SW 1271 (cell line): ENCODE measurements at regions not wholly inside any gene's neighbourhood (a gene's known extent, or its start where the extent isn't known, plus 50 kb on each side); places are given as distances from the start of the nearest gene placed in this dataset.
"Not testable (repeated sequence)": the region's sequence is repeated elsewhere in the genome, so short reads cannot be mapped to it uniquely, and the experiment has no call there.

ENCODE experiments used
- DNase-seq, 2 experiments: peaks; one replicate each; lab custom pipeline; 2025; lab: John Stamatoyannopoulos, UW

DNA sequence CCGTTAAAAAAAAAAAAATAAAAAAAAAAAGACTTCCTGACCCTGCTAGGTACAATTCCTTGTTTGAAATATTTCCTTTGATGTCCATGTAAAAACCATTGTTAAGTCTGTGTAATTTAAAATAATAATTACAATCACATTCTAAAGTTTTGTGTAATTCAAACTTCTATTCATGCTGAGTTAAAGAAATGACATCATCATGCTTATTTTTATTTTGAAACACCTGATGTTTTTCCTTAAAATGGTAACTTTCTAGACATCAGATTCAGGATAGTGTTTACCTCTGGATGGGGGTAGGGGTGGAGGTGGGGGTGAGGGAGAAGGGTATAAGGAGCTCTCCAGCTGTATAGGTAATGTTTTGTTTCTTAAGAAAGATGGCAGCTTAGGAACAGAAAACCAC is 92.8 kb downstream of the ADCYAP1 start:
- DNase-seq = no peak

GRCh38 chr18:998936-999335 is 94.3 kb downstream of the ADCYAP1 start:
- DNase-seq = no peak

DNA sequence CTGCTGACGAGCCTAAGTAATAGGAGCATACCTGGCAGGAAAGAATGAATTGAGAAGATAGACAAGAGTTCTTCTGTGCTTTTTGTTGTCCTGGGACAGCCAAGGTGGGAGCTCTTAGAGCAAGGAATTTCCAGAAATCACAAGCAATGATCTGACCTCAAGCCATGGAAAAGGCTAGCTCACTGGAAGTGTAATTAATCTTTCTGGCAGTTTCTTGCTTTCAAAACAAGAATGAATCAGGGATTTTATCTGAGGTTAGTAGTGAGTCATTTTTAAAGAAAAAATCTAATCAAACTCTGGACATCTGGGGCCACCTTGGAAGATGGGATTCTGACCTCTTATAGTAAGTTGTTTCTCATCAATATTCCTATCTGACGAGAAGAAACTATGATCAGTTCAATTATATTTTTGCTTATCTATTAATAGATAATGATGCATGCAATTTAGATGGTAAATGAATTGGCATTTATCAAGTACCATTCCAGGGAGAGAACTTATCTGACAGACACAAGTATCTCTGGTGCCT is 98.0 kb downstream of the ADCYAP1 start:
- DNase-seq = no peak

- no peak for DNase-seq
Measured at GRCh38 chr18:1003499-1003898, 98.8 kb downstream of the ADCYAP1 start.

DNA sequence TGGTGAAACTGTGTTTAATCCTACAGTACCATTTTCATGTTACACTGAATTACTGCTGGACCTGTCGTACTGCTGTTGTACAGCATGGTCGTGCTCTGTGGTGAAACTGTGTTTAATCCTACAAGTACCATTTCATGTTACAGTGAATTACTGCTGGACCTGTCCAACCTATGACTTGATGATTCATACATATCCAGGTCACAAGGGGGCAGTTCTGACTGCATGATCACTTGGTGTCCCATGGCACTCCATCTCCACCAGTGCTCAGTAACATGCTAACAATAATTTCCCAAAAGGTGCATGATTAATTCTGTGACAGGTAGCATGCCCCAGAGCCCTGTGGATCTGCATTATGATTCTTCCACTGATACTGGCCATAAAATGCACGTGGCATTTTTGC is 101.6 kb downstream of the ADCYAP1 start:
- DNase-seq = no peak

GRCh38 chr18:1006965-1007364 is 102.3 kb downstream of the ADCYAP1 start:
- no peak for DNase-seq

GRCh38 chr18:1011349-1011748 is 106.7 kb downstream of the ADCYAP1 start:
- DNase-seq = no peak

DNA sequence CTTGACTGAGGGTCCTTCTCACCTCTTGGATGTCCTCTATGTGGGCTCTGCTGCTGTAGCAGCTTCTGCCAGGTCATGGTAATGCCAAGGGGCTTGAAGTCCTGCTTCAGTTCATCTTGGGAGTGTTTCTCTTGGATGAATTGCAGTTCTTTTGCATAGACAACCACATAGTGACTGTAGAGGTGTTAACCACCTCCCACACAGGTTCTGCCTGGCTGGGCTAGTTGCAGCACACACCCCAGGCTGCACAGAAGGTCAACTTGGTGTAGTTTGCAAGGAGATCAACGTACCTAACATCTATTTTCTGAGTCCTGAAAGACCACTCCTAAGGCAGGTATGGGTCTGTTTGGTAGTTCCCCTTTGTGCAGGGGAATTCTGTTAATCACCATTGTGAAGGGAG is 108.1 kb downstream of the ADCYAP1 start:
- DNase-seq = no peak

GRCh38 chr18:1013951-1014350 is 109.3 kb downstream of the ADCYAP1 start:
- no peak for DNase-seq

DNA sequence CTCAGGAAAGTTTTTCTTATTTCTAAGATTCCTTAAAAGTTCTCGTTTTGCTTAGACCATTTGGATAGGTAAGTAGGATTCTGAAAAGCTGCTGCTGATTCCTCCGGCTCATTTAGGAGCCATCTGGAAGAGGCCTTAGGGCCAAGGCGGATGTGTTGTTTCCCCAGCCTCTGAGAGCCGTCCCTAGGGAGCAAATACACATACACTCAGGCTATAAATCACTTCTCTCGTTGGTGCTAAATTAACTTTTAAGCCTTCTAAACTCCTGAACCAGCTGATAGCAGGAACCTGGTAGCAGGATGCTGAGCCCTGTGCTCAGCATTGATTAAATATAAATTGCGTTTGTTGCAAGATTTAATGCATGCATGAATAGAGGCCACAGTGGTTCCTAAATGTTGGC is 109.8 kb downstream of the ADCYAP1 start:
- no peak for DNase-seq

DNA sequence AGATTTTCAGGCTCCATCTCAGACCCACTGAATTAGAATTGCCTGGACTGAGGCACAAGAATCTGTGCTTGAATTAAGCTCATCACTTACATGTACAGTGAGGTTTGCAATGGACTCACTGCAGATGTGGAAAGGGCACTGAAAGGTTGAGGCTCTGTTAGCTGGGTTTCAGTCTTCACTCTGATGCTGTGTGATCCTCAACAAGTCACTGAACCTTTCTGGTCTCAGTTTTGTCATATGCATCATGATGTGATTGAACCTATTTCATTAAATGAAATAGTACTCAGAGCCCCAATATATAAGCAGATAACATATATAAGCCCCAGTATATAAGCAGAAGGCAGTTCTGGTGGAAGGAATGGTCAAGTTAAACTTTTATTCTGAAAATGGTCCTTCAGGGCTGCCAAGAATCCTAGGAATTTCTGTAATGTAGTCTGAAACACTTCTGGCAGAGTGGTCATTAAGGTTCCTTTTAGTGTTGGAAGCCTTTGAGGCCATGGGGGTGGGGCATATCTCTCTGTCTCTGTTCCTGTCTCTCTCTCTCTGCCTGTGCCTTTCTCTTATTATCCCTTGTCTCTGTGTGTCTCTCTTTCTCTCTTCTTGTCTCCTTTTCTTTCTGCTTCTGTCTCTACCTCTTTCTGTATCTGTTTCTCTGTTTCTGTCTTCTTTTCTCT is 110.4 kb downstream of the ADCYAP1 start:
- no peak for DNase-seq

- no peak for DNase-seq
Measured at GRCh38 chr18:1015777-1016176, 111.1 kb downstream of the ADCYAP1 start.

DNA sequence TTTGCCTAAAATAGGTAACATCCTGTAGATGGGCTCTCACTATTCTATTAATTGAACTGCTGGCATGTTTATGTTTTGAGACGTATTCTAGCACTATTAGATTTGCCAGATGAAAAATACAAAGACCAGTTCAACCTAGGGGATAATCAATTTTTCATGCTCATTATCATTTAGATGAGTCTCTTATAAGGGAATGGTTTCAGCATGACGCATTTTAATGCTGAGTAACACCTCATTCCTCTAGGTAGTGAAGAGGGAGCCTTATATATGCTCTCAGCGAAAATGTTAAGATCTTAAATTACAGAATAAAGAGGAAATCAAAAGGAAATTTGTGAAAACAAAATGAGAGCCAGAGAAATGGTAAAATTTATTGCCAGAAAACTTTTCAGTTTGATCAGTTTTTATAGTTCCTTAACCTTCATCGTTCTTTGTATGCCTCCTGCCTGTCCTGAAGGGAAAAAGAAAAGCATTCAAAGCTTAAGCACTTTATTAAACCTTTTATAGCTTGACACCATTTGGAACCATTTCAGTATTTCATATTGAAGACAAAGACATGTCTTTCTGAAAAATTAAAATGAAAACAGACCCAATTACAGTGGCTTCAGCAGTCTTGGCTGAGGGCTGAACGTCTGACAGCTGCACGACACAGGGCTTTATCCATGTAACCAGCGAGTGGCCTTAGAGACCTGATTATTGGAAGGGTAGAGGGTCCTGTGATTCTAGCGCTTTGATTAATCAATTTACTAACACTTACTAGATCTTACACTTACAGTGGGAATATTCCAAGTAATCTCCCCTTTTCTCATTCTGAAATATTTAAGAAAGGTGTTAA is 112.8 kb downstream of the ADCYAP1 start:
- DNase-seq = no peak

- DNase-seq = no peak
Measured at GRCh38 chr18:1018181-1018681, 113.6 kb downstream of the ADCYAP1 start.

GRCh38 chr18:1019191-1019590 is 114.5 kb downstream of the ADCYAP1 start:
- no peak for DNase-seq

DNA sequence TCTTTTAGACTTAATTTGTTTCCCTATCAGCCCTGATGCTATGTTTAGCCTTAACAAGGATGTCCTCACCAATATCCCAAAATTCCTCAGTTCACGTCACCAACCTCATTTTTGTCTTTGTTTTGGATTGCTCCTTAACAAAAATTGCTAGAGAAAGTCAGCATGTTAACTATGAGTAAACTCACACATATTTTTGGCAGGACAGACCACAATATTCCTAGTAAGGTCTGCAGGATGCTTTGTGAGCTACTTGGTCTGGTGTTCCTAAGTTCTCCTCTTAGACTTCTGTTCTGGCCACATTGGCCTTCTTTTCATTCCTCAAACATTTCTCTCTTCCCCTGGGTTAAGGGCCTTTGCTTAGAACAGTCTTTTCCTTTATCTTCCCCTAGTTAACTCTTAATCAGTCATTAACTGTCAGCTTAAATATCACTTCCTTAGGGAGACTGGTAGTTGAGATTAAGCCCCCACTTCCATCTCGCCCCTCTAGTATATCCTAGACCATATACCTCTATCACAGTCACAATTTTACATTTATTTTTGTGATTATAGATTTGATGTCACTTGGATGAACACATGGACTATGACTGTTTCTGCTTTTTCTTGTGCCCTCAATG is 116.2 kb downstream of the ADCYAP1 start:
- DNase-seq = no peak

DNA sequence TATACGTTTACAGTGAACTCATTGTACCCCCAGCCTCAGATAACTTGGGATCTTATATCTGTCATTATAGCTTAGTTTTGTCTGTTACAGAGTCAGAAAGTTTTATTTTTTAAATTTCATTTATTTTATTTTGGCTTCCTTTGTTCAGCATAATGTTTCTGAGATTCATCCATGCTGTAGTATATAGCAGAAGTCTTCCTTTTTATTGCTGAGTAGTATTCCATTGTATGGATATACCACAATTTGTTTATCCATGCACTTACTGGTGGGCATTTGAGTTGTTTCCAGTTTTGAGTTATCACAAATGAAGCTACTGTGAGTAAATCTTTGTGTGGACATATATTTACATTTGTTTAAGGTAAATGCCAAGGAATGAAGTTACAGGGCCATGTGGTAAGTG is 122.3 kb downstream of the ADCYAP1 start:
- DNase-seq = no peak

DNA sequence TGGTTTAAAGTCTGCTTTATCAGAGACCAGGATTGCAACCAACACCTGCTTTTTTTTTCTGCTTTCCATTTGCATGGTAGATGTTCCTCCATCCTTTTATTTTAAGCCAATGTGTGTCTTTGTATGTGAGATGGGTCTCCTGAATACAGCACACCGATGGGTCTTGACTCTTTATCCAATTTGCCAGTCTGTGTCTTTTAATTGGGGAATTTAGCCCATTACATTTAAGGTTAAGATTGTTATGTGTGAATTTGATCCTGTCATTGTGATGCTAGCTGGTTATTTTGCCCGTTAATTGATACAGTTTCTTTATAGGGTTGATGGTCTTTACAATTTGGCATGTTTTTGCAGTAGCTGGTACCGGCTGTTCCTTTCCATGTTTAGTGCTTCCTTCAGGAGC is 128.4 kb downstream of the ADCYAP1 start:
- DNase-seq = not testable (repeated sequence)

- DNase-seq = no peak
Measured at GRCh38 chr18:1034971-1035370, 130.3 kb downstream of the ADCYAP1 start.

DNA sequence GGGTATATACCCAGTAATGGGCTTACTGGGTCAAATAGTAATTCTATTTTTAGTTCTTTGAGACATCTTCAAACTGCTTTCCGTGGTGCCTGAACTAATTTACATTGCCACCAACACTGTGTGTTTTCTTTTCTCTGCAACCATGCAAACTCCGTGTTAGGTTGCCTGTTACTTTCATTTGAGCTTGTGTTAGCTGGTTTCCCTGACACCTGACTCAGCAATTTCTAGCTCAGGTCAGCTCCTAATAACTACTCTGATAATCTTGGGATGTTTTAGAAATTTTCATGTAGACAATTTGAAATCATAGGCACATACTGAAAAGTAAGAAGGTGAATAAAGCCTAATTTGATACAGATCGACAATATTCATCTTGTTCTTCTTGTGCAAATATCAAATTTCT is 132.3 kb downstream of the ADCYAP1 start:
- no peak for DNase-seq

DNA sequence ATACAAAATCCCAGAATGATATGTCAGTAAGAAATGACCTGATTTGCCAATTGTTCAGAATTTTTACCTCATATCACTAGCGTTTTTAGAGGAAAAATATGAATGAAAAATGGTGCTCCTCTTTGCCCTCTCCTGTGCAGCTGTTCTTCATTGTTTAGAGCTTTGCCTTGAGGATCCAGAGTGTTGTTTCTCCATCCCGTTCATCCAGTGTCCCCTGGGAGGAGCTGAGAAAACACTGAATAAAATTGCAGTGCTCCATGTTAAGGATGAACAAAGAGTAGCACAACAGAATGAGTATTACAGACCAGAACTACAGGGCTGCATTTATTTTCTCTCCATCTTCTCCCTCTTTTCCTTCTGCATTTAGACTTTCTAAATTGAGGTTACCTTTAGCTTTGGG is 133.1 kb downstream of the ADCYAP1 start:
- no peak for DNase-seq

- no peak for DNase-seq
Measured at GRCh38 chr18:1039421-1039820, 134.8 kb downstream of the ADCYAP1 start.

GRCh38 chr18:1043039-1043438 is 138.4 kb downstream of the ADCYAP1 start:
- DNase-seq = not testable (repeated sequence)
